ENCODE measurements at regions not wholly inside any gene's neighbourhood (a gene's known extent, or its start where the extent isn't known, plus 50 kb on each side); places are given as distances from the start of the nearest gene placed in this dataset.

DNA sequence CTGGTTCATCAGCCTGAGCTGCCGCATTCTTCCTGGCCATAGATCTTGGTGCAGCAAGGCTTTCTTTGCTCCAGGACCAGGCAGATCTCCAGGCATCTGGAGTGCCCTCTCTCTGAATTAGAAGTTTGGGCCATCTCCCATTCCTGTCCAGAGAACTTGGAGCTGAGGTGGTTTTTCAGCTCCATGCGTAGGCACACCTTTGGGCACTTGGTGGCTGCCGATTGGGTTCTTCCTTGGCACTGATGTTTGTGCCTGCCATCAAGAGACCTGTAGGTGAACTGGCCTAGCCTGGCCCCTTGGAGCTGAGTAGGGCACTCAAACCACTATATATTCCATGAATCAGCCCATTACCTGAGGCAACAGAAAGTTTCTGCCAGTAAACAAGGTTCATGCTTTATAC, 206.0 kb upstream of the PCDH17 start:
- in situ Hi-C loops (cut with MboI): no loop called here
- H3K4me2 ChIP-seq (ENCODE audit: insufficient read depth, low read length): no peak overlapping the region
- TF ChIP-seq HOXB6 (CRISPR knock-in tag; IDR thresholded peaks at IDR 0.05; ENCODE audit: borderline replicate concordance): no peak
- no peak for TF ChIP-seq STAG1 (CRISPR knock-in tag; IDR thresholded peaks at IDR 0.05; ENCODE audit: borderline replicate concordance)
- TF ChIP-seq, protein P1, sequence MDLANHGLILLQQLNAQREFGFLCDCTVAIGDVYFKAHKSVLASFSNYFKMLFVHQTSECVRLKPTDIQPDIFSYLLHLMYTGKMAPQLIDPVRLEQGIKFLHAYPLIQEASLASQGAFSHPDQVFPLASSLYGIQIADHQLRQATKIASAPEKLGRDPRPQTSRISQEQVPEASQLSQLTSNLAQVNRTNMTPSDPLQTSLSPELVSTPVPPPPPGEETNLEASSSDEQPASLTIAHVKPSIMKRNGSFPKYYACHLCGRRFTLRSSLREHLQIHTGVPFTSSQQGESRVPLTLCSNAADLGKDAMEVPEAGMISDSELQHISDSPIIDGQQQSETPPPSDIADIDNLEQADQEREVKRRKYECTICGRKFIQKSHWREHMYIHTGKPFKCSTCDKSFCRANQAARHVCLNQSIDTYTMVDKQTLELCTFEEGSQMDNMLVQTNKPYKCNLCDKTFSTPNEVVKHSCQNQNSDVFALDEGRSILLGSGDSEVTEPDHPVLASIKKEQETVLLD (IDR thresholded peaks at IDR 0.05): no peak
- no peak for TF ChIP-seq CHCHD3 (CRISPR knock-in tag; IDR thresholded peaks at IDR 0.05)
- TF ChIP-seq ZNF589 (CRISPR knock-in tag; IDR thresholded peaks at IDR 0.05; ENCODE audit: low read depth): no peak
- no peak for TF ChIP-seq ZNF174 (CRISPR knock-in tag; IDR thresholded peaks at IDR 0.05)
- no peak for TF ChIP-seq SMC3 (conservative IDR thresholded peaks at IDR 0.05; ENCODE audit: insufficient read depth, low read depth, low read length)
- TF ChIP-seq DMBX1 (CRISPR knock-in tag; IDR thresholded peaks at IDR 0.05; ENCODE audit: borderline replicate concordance): no peak
- no peak for TF ChIP-seq MTA1 (IDR thresholded peaks at IDR 0.05; ENCODE audit: borderline replicate concordance)
- TF ChIP-seq TSC22D4 (tag; IDR thresholded peaks at IDR 0.05): no peak
- no peak for TF ChIP-seq SP2 (IDR thresholded peaks at IDR 0.05; ENCODE audit: extremely low read depth, low read depth, low read length, poor library complexity, severe bottlenecking)
- TF ChIP-seq ZNF586 (CRISPR knock-in tag; conservative IDR thresholded peaks at IDR 0.05): no peak
- no peak for TF ChIP-seq HDAC3 (IDR thresholded peaks at IDR 0.05; ENCODE audit: borderline replicate concordance, partially characterized antibody)
- no peak for TF ChIP-seq IRF2 (CRISPR knock-in tag; IDR thresholded peaks at IDR 0.05)
- no peak for TF ChIP-seq IFI16 (CRISPR knock-in tag; IDR thresholded peaks at IDR 0.05)
- TF ChIP-seq TAF7 (tag; IDR thresholded peaks at IDR 0.05): no peak
- no peak overlapping the region for H3K4me3 ChIP-seq
- no peak overlapping the region for H2AFZ ChIP-seq (ENCODE audit: low read depth, low read length)
- no peak overlapping the region for H3K27ac ChIP-seq (ENCODE audit: extremely low read depth, low read depth, low read length)
- no peaks in the 10 kb centered on the region for H3K9me3 ChIP-seq (replicated peaks; ENCODE audit: control insufficient read depth, insufficient read depth, low read depth, low read length)
- no peak overlapping the region for H3K9ac ChIP-seq (ENCODE audit: insufficient read depth in 1 of 2, low read depth in 2 of 2, low read length in 2 of 2)
- 0% methylated on average over 3 of the region's 3 CpGs for WGBS (ENCODE audit: insufficient coverage, low coverage, missing lambda C conversion rate)
- H3K4me1 ChIP-seq (replicated peaks in 1 of 2; ENCODE audit: control insufficient read depth in 2 of 2, insufficient read depth in 2 of 2, low read length in 2 of 2): no peaks in the 10 kb centered on the region
- CTCF ChIA-PET (ENCODE audit: low intra/inter-chr PET ratio): no interaction called here
- no peaks in the 10 kb centered on the region for H3K27me3 ChIP-seq (ENCODE audit: control insufficient read depth in 2 of 2, insufficient read depth in 2 of 2, low read length in 2 of 2)
- H4K20me1 ChIP-seq (replicated peaks; ENCODE audit: control insufficient read depth, insufficient read depth, low read length): no peaks in the 10 kb centered on the region
- H3K79me2 ChIP-seq (ENCODE audit: control insufficient read depth, insufficient read depth, low read length): no peaks in the 10 kb centered on the region
- no TSS peak for BruUV-seq (replicated peaks)
- H3K36me3 ChIP-seq (ENCODE audit: control insufficient read depth, insufficient read depth, low read length): no peaks in the 10 kb centered on the region
- POLR2A ChIA-PET: no interaction called here
- FAIRE-seq (no peak), DNase-seq (ENCODE audit: extremely low read depth in 1 of 4, low spot score in 3 of 4) (no peak), ATAC-seq (no peak)
- intact Hi-C loops (cut with micrococcal nuclease): no loop called here
- H3K9me1 ChIP-seq (ENCODE audit: control insufficient read depth, insufficient read depth, low read length): no peaks in the 10 kb centered on the region

Data from K562 (cell line).